Adrenal gland (tissue), 9 donors: ENCODE measurements at regions not wholly inside any gene's neighbourhood (a gene's known extent, or its start where the extent isn't known, plus 50 kb on each side); places are given as distances from the start of the nearest gene placed in this dataset.

ENCODE experiments used
- DNase-seq, 7 donors: peaks; one replicate each; pipeline ENCODE4 v3.0.0-alpha.2; 2019 to 2020
- H3K27ac ChIP-seq, 5 donors: fragments of 200-600 bp; sonication (generic) in 4 of 5; 1 replicate in 3 of 5; 2 replicates in 2 of 5; pipeline versions ENCODE4 v1.5.1 to v1.8.0; 2016 to 2020; ENCODE audit warnings: mild to moderate bottlenecking in 1 of 5
- H3K27me3 ChIP-seq: fragments of 200-600 bp; 2 replicates; pipeline ENCODE4 v1.8.0; 2021
- H3K36me3 ChIP-seq, 2 donors: fragments of 200-600 bp; replicated peaks in 1 of 2; 1 replicate in 1 of 2; 2 replicates in 1 of 2; pipeline versions ENCODE4 v1.5.1 to v1.8.0; 2018 to 2022
- H3K4me1 ChIP-seq, 2 donors: fragments of 200-600 bp; replicated peaks in 1 of 2; 1 replicate in 1 of 2; 2 replicates in 1 of 2; pipeline versions ENCODE4 v1.5.1 to v1.8.0; 2018 to 2021
- H3K4me3 ChIP-seq, 4 donors: fragments of 200-600 bp; sonication (generic) in 3 of 4; one replicate each; pipeline ENCODE4 v1.5.1; 2016 to 2018
- H3K9me3 ChIP-seq, 3 donors: fragments of 200-600 bp; sonication (generic) in 1 of 3; replicated peaks in 1 of 3; 1 replicate in 2 of 3; 2 replicates in 1 of 3; pipeline versions ENCODE4 v1.5.1 to v1.8.0; 2016 to 2021
- CTCF ChIP-seq, 6 experiments: fragments of 450-650 bp in 4 of 6; fragments of 200-600 bp in 2 of 6; sonication (generic) in 1 of 6; IDR thresholded peaks; 1 replicate in 5 of 6; 2 replicates in 1 of 6; pipeline versions ENCODE4 v1.5.1 to v1.8.0; 2016 to 2021; ENCODE audit warnings: antibody characterized with exemption in 6 of 6, mild to moderate bottlenecking in 2 of 6, moderate library complexity in 1 of 6
- POLR2A ChIP-seq, 2 donors: fragments of 450-650 bp; IDR thresholded peaks; one replicate each; pipeline ENCODE4 v1.6.1; 2017; ENCODE audit warnings: antibody characterized with exemption in 2 of 2, mild to moderate bottlenecking in 2 of 2, moderate library complexity in 1 of 2
- WGBS, 4 donors: extraction: QIAGEN DNeasy Blood & Tissue Kit in 2 of 4; methylation state at CpG; one replicate each; pipeline versions ENCODE4 v1.1.5 to v1.1.7; 2013 to 2017; 5-methylcytosine and 5-hydroxymethylcytosine counted together
- intact Hi-C, 2 donors: fragments of 100-400 bp; cut with DNase I; formaldehyde crosslinking; loops; one replicate each; pipeline versions ENCODE4 v1.14.1 to v1.15.0; 2022 to 2023
- donor health status: healthy with polysubstance abuse.
- donor health status: Bipolar disorder and iron deficiency.
- donor health status: DM: yes; HTN: yes; CAD: no.
- donor health status: DM: no; HTN: no; CAD: no.
- donor health status: DM: no; HTN: no; CAD: no.

GRCh38 chr4:158025131-158025530 lies 147.7 kb downstream of the GASK1B start:
- intact Hi-C loops, result no loop called here

GRCh38 chr4:158020734-158021346 lies 152.0 kb downstream of the GASK1B start:
- no peak overlapping the region for H3K4me3 ChIP-seq
- no peaks in the 10 kb centered on the region for H3K36me3 ChIP-seq
- no peaks in the 10 kb centered on the region for H3K27me3 ChIP-seq
- peaks cover 18 to 25% of the 10 kb centered on the region in 2 donors for H3K4me1 ChIP-seq
- 40 to 49% (median 43%) methylated on average over 5 of the region's 5 CpGs for WGBS, 4 donors
- H3K9me3 ChIP-seq, result no peaks in the 10 kb centered on the region
- intact Hi-C loops, result no loop called here
- H3K27ac ChIP-seq, result peak overlapping the region in 3 of 5 donors; percentile 46 to 65 (median 49)
- no peak for TF ChIP-seq POLR2A (IDR thresholded peaks at IDR 0.05)
- no peak for TF ChIP-seq CTCF (IDR thresholded peaks at IDR 0.05)
- no peak for DNase-seq

More at GRCh38 chr4:158025131-158025530, 147.7 kb downstream of the GASK1B start:
- H3K4me1 ChIP-seq, result peaks cover 10 to 11% of the 10 kb centered on the region in 2 donors
- H3K27me3 ChIP-seq, result no peaks in the 10 kb centered on the region
- no peak for DNase-seq
- 75 to 91% (median 87%) methylated on average over 1 of the region's 1 CpG for WGBS, 4 donors
- no peak overlapping the region for H3K4me3 ChIP-seq
- H3K36me3 ChIP-seq, result no peaks in the 10 kb centered on the region
- no peaks in the 10 kb centered on the region for H3K9me3 ChIP-seq
- TF ChIP-seq CTCF (IDR thresholded peaks at IDR 0.05) (no peak), POLR2A (IDR thresholded peaks at IDR 0.05) (no peak)
- no peak overlapping the region for H3K27ac ChIP-seq

DNA sequence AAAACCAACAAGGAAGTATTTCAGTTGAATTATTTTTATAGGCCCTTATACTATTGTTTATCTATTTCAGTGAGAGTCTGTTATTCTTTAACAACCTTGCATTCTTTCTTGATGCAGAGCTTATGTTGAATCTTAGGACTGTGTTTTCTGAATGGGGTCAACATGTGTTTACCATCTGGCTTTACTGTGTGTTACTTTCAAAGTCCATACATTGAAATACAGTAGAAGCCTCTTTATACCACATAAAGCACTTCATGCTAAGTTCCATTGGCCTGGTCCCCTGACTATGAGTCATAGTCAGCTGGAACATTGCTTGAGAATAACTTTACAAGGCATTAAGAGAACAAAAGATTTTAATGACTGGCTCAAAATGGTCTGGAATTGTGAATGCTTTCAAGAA lies 152.6 kb downstream of the GASK1B start:
- no peaks in the 10 kb centered on the region for H3K9me3 ChIP-seq
- DNase-seq, result peak in 5 of 7 donors; percentile 48 to 71 (median 61)
- TF ChIP-seq POLR2A (IDR thresholded peaks at IDR 0.05) (no peak), CTCF (IDR thresholded peaks at IDR 0.05) (no peak)
- peak overlapping the region; percentile 9 to 65 (median 46) for H3K27ac ChIP-seq
- H3K4me3 ChIP-seq, result no peak overlapping the region
- no peaks in the 10 kb centered on the region for H3K36me3 ChIP-seq
- H3K27me3 ChIP-seq, result no peaks in the 10 kb centered on the region
- peaks cover 22 to 25% of the 10 kb centered on the region in 2 donors for H3K4me1 ChIP-seq
- intact Hi-C loops, result no loop called here

- H3K27me3 ChIP-seq, result no peaks in the 10 kb centered on the region
- no peak for TF ChIP-seq POLR2A (IDR thresholded peaks at IDR 0.05)
- TF ChIP-seq CTCF (IDR thresholded peaks at IDR 0.05), result no peak
- H3K36me3 ChIP-seq, result no peaks in the 10 kb centered on the region
- no peak for DNase-seq
- whole genome bisulfite sequencing, 4 donors, result 82 to 96% (median 89%) methylated on average over 1 of the region's 1 CpG
- peaks cover 0 to 6% (median 0%) of the 10 kb centered on the region in 3 donors for H3K9me3 ChIP-seq
- H3K4me3 ChIP-seq, result no peak overlapping the region
- H3K4me1 ChIP-seq, result peaks cover 25 to 27% of the 10 kb centered on the region in 2 donors
- intact Hi-C loops, result no loop called here
- H3K27ac ChIP-seq, result peak overlapping the region in 2 of 5 donors; percentile 3 to 9
These were observed 154.0 kb downstream of the GASK1B start for GRCh38 chr4:158018831-158019230.
